Left hindlimb (tissue), 1 donor: ENCODE measurements at regions not wholly inside any gene's neighbourhood (a gene's known extent, or its start where the extent isn't known, plus 50 kb on each side); places are given as distances from the start of the nearest gene placed in this dataset.

Experiments used
- DNase-seq: peaks from one replicate; pipeline ENCODE4 v3.0.0-alpha.2; 2018

DNA sequence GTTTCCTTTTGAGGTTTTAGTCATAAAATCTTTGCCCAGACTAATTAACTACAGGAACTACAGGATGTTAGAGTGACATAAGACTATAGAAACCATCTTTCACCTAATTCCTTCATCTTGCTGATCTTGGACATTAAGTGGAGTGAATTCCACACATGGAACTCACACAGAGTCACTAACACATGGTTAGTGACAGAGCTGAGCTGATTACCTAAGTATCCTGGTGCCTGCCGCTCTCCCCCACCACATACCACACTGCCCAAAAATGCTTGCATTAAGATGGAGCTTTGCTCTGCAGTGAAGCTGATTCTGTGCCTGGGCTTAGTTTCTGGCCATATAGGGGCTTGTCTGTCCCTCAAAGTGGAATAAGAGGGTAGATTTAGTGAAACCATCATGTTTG, 332.9 kb upstream of the NT5C1B start:
- DNase-seq, result no peak

DNA sequence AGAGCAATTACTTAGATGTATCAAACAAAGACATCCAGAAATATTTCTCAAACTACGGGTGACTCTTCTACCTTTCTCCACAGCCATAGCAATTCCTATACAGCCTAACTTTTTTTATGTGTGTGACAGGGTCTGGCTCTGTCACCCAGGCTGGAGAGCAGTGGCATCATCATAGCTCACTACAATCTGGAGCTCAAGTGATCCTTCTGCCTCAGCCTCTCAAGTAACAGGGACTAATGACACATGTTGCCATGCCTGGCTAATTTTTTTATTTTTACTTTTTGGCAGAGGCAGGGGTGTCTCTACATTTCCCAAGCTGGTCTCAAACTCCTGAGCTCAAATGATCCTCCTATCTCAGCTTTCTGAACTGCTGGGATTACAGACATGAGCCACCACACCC, 328.9 kb upstream of the NT5C1B start:
- no peak for DNase-seq

- DNase-seq, result no peak
These were observed 325.9 kb upstream of the NT5C1B start for GRCh38 chr2:18915227-18915626.

DNA sequence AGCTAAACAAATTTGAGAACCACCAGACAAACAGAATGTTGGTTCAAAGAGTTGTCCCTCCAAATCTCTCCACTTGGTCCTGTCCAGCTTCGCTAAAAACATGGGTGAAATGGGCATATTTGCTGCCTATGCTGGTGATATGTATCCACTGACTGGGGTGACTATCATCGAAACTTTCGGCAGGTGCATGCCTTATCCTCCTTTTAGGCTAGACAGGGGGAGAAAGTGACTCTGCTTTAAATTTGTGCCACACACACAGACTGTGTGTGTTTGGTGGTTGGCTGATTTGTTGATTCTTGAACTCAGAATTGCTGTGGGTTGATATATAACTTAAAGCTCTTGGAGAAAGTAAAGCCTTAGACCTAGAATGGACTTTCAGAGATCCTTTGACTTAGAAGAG, 324.1 kb upstream of the NT5C1B start:
- DNase-seq, result no peak

DNA sequence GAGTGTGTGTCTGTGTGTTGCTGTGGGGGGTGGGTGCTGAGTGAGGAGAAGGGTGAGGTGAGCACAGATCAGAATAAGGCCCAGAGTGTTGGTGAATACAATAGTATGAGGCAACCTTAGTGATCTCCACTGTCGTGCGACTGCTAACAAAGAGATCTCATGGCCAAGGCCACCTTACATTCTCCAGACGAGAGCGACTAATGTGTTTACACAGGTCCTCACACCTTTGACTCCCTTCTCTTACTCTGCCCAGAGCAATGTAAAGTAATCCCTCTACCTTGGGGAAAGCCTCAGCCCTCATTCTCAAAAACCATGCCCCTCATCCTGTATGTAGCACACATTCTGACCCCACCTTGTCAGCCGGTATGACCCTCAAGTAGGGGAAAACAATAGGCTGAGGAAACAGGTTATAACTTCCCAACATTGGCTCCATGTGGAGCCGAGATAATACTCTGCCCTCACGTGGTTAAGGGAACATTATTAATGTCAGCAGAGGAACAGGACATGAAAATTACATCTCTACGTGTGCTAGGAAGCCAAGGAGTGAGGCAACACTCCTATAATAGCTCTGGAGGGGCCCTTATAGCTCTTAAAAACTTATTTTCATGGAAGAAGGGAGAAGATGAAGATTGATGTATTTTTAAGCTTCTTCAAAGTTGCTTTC, 323.0 kb upstream of the NT5C1B start:
- no peak for DNase-seq

- no peak for DNase-seq
These were observed 322.0 kb upstream of the NT5C1B start for GRCh38 chr2:18911416-18911815.

DNA sequence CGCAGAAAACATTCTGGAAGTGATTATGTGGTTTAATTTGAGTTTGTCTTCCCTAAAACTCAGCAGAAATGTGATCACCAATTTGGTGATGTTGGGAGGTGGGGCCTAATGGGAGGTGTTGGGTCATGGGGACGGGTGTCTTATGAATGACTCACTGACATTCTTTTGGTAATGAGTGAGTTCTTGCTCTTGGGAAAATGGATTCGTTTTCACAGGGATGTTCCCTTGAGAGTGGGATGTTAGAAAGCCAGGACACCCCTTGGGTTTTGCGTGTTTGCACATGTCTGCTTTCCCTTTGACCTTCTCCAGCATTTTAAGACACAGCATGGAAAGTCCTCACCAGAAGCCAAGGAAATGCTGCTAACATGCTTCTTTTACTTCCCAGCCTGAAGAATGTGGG, 321.5 kb upstream of the NT5C1B start:
- DNase-seq, result no peak

DNA sequence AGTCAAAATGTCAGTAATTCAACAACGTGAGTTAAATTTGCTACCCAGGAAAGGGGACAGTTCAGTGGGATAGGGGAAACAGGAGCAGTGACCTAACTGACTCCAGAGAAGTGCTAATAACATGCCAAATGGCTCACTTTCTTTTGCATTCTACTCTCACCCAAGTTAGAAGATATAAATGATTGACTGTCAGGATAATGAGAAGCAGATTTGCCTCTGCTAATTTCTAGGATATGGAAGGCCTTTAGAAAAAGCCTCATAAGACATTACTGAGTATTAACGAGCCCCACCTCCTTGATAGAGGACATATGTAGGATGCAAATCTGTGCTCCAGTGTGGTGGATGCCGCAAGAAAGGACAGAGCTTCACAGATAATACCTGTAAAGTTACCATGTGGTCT, 318.6 kb upstream of the NT5C1B start:
- DNase-seq, result no peak

DNA sequence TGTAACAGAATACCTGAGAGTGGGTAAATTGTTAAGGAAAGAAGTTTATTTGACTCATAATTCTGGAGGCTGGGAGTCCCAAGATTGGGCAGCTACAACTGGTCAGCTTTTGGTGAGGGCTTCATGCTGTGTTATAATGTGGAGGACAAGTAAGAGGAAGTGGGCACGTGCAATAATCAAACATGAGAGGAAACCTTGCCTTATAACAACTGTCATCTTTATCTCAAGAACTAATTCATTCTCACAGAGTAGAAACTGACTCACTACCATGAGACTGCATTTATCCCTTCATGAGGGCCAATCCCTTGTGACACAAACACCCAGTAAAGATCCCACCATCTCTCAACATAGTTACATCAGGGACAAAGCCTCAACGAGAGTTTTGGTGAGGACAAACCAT, 318.1 kb upstream of the NT5C1B start:
- no peak for DNase-seq

- DNase-seq, result no peak
These were observed 314.4 kb upstream of the NT5C1B start for GRCh38 chr2:18903750-18904149.

DNA sequence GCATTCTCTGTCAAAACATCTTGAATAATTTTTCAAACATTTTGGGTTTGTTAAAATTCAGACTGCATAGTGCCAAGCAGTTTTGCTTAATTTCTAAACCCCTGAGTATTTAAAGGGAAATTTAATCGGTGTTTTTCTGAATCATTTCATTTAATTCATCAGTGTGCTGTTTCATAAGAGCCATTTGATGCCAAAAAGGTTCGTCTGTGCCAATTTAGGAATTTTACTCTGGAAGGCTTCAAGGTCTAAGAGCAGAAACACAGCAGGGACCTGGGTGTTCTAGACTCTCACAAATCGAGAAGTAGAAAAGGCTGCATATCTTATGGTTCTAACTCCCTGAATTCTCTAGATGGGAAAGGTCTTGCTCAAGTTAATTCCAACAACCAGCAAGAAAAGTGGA, 311.9 kb upstream of the NT5C1B start:
- no peak for DNase-seq

- no peak for DNase-seq
These were observed 311.3 kb upstream of the NT5C1B start for GRCh38 chr2:18900691-18901141.

- DNase-seq, result no peak
These were observed 310.4 kb upstream of the NT5C1B start for GRCh38 chr2:18899725-18900124.

GRCh38 chr2:18898271-18898670, 308.9 kb upstream of the NT5C1B start:
- DNase-seq, result no peak

DNA sequence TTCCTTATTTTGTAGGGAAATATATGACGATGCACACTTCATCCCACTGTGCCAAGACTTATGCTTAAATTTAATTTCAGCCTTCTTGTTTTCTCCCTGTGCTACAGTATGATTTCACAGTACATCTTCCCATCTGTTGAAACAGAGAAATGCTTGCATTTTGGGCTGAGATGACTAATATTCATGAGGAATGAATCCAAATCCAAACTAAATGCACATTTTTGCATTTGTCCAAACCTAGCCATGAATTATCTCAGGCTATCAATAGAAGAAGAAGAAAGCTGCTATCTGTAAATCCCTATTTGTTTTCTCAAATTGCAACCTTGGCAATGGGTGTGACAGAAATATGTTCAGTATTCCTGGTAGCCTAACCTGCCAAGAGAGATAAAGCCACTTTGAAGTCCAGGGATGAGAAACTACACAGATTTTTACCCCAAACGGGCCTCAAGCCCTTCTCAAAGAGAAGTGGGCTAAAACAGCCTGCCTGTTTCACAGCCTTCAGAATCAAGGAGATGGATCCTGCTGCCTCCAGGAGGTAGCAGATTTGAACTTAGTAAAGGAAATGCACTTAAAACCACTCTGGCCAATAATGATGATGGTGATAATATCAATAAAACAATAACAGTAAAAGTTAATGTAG, 306.9 kb upstream of the NT5C1B start:
- no peak for DNase-seq

- no peak for DNase-seq
These were observed 302.4 kb upstream of the NT5C1B start for GRCh38 chr2:18891600-18892345.

DNA sequence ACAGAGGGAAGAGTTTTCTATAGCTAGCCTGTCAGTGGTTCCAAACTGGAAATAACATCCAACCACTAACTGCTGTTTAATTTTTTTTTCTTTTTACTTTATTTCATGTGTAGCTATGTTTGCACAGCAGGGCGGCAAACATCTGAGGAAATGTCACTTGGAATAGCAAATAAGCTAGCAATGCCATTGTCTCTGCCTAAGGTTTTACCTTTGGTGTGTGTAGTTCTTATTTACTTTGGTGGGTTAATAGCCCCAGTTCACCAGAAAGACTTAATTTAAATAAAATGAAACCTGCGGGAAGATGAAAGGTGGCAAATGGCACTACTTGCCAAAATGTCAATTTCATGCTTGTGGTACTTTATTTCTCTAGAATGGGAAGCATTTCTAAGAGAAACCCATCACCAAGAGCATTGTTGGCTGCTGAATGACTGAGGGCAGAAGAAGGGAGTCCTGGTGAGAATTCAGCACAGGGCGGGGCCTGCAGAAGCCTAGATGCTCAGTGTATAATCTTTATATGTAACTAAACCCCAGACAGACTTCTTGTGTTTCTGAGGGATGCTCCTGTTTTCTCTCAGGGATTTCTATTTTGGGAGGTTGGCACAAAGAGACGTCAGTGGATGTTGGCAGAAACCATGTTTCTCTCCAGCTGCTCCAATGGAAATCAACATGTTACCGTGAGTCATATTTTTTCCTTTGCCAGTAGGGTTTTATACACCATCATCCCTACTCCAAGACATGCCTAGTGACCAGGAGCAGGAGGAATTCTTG, 300.4 kb upstream of the NT5C1B start:
- DNase-seq, result no peak

GRCh38 chr2:18885457-18885856, 296.1 kb upstream of the NT5C1B start:
- DNase-seq, result no peak

DNA sequence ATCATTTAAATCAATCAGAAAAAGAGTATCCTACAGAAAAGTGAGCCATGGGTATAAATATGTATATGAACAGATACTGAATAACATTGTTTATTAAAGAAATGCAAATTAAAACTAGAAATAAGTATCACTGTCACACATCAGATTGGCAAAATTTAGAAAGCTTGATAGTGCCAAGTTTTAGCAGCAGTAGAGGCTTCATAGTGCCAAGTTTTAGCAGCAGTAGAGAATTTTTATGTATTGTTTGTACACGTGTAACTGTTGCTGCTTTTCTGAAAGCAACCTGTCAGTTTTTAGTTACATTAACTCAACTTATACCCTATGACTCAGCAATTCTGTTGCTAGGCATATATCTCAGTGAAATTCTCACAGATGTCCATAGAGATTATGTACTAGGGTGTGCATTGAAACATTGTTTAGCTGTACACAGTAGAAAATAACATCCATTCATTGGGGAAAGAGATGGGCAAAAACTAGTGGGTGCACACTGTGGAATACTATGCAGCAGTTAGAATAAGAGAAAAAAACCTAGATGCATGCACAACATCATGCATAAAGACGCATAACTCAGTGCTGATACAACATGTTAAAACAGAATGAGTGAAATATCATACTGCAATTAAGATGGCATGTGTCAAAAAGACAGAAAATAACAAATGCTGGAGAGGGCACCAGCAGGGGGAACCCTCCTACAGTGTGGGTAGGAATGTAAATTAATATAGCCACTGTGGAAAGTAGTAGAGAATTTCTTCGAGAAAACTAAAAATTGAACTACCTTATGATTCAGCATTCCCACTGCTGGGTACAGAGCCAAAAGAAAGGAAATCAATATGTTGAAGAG, 294.5 kb upstream of the NT5C1B start:
- no peak for DNase-seq

DNA sequence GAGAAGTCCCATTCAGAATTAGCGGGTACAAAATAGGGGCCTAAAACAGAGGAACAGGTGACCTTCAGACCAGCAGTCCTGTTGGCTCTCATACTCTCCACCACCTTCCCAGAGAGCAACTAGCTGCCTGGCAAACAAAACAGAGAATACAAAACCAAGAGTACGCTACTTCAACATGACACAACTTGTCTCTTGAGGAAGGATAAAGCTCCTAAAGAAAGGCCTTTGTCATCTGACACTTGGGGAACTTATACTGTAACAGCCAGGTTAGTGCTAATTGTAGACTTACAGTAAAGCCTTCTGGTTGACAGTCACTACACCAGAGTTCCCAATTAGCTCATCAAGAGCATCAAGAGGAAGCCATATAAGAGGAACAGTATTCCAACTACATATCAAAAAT, 282.1 kb upstream of the NT5C1B start:
- DNase-seq, result no peak

DNA sequence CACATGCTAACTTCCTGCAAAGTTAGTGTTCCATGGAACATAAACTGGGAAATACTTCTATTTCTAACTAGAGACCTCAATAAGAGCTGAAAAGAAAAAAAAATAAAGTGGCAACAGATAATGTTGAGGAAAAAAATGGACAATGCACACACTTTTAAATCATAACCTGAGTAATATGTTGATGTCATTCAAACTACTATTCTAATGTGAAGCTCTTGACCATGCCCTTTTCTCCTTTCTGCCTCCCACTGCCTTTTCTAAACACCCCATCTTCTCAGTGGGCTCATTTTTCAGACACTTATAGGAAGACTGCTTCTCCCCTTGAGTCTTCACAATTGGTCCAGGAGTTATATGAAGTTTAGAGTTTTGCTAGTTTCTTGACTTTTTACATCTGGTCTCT, 280.9 kb upstream of the NT5C1B start:
- DNase-seq, result no peak

DNA sequence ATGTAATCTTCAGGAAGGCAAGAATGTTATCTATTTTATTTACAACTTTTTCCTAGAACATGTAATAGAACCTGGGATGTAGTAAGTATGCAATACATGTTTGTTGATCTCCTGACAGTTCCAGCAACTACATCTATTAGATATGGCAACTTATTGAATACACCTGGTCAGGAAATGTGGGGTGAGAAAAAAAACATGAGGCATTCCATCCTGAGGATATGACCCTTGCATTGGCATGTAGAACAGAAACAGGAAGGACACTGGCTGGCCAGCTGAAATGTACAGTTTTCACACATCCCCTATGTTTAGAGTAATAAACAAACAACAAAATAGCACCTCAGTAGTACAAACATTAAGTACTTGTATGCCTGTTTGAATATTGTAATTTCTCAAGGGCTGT, 272.6 kb upstream of the NT5C1B start:
- no peak for DNase-seq

GRCh38 chr2:18860179-18860578, 270.8 kb upstream of the NT5C1B start:
- DNase-seq, result no peak
